WTC11 (cell line): ENCODE measurements at regions not wholly inside any gene's neighbourhood (a gene's known extent, or its start where the extent isn't known, plus 50 kb on each side); places are given as distances from the start of the nearest gene placed in this dataset.

Source experiments
- ATAC-seq: fragments of 200-7000 bp; cut with Tn5 transposase; 2 replicates; pipeline ENCODE4 v1.10.0; 2021; ENCODE audit warnings: mild to moderate bottlenecking, moderate library complexity
- CTCF ChIA-PET: fragments of 300-600 bp; sonication (Branson Sonifier 250); formaldehyde crosslinking; loops from one replicate; lab custom pipeline; 2021; ENCODE audit warnings: antibody characterized with exemption; lab: Charles Lee
- POLR2A ChIA-PET: fragments of 350-600 bp; sonication (Branson Sonifier 250); formaldehyde crosslinking; loops from one replicate; lab custom pipeline; 2021; ENCODE audit warnings: antibody characterized with exemption; lab: Charles Lee
- DNase-seq: peaks from one replicate; pipeline ENCODE4 v3.0.0; 2021; ENCODE audit warnings: low spot score
- H3K27ac Mint-ChIP-seq: 2 replicates; pipeline ENCODE4 v1.8.0; 2021; ENCODE audit warnings: mixed read lengths
- H3K27me3 Mint-ChIP-seq: 2 replicates; pipeline ENCODE4 v1.8.0; 2021; ENCODE audit warnings: low read depth, mild to moderate bottlenecking, moderate library complexity, mixed read lengths
- H3K36me3 Mint-ChIP-seq: 2 replicates; pipeline ENCODE4 v1.8.0; 2021; ENCODE audit warnings: mixed read lengths
- H3K4me1 Mint-ChIP-seq: 2 replicates; pipeline ENCODE4 v1.8.0; 2022; ENCODE audit warnings: mixed read lengths
- H3K4me3 Mint-ChIP-seq: 2 replicates; pipeline ENCODE4 v1.8.0; 2021; ENCODE audit warnings: mild to moderate bottlenecking, moderate library complexity, mixed read lengths
- H3K9me3 Mint-ChIP-seq: 2 replicates; pipeline ENCODE4 v1.8.0; 2021; ENCODE audit warnings: mixed read lengths
- ARID4B ChIP-seq: sonication (generic); formaldehyde crosslinking; IDR thresholded peaks from 2 replicates; pipeline ENCODE4 v1.8.0; 2023; ENCODE audit warnings: missing genetic modification reagents, mild to moderate bottlenecking, borderline replicate concordance
- CBFB ChIP-seq: sonication (generic); formaldehyde crosslinking; IDR thresholded peaks from 2 replicates; pipeline ENCODE4 v1.8.1; 2022; ENCODE audit warnings: mild to moderate bottlenecking, low read depth, missing genetic modification reagents
- CREB1 ChIP-seq: sonication (generic); formaldehyde crosslinking; IDR thresholded peaks from 2 replicates; pipeline ENCODE4 v1.8.0; 2023; ENCODE audit warnings: mild to moderate bottlenecking, missing genetic modification reagents
- CTCF ChIP-seq: fragments of 200-600 bp; IDR thresholded peaks from 2 replicates; pipeline ENCODE4 v1.8.0; 2022; ENCODE audit warnings: antibody characterized with exemption
- E2F1 ChIP-seq: sonication (generic); formaldehyde crosslinking; IDR thresholded peaks from 2 replicates; pipeline ENCODE4 v1.8.0; 2022; ENCODE audit warnings: mild to moderate bottlenecking, missing genetic modification reagents
- JAZF1 ChIP-seq: fragments of 250-450 bp; sonication (Bioruptor Pico); IDR thresholded peaks from 2 replicates; pipeline ENCODE4 v1.9.0; 2021; ENCODE audit warnings: moderate library complexity, mild to moderate bottlenecking, inconsistent platforms
- JUN ChIP-seq: sonication (generic); formaldehyde crosslinking; IDR thresholded peaks from 2 replicates; pipeline ENCODE4 v1.8.0; 2023; ENCODE audit warnings: mild to moderate bottlenecking, missing genetic modification reagents
- MAX ChIP-seq: sonication (generic); formaldehyde crosslinking; IDR thresholded peaks from 2 replicates; pipeline ENCODE4 v1.8.0; 2022; ENCODE audit warnings: mild to moderate bottlenecking, missing genetic modification reagents
- MLX ChIP-seq: sonication (generic); formaldehyde crosslinking; IDR thresholded peaks from 2 replicates; pipeline ENCODE4 v1.8.1; 2023; ENCODE audit warnings: mild to moderate bottlenecking, missing genetic modification reagents, moderate library complexity
- NFATC4 ChIP-seq: fragments of 250-450 bp; sonication (Bioruptor Pico); IDR thresholded peaks from 2 replicates; pipeline ENCODE4 v1.9.0; 2021; ENCODE audit warnings: mild to moderate bottlenecking
- NR3C1 ChIP-seq: sonication (generic); formaldehyde crosslinking; conservative IDR thresholded peaks from 2 replicates; pipeline ENCODE4 v1.8.1; 2023; ENCODE audit warnings: low read depth, mild to moderate bottlenecking, missing genetic modification reagents
- SMAD3 ChIP-seq: sonication (generic); formaldehyde crosslinking; IDR thresholded peaks from 2 replicates; pipeline ENCODE4 v1.8.0; 2022; ENCODE audit warnings: missing genetic modification reagents, mild to moderate bottlenecking, borderline replicate concordance
- SMAD4 ChIP-seq: sonication (generic); formaldehyde crosslinking; IDR thresholded peaks from 2 replicates; pipeline ENCODE4 v1.8.0; 2022; ENCODE audit warnings: mild to moderate bottlenecking, missing genetic modification reagents
- TEAD4 ChIP-seq: sonication (generic); formaldehyde crosslinking; IDR thresholded peaks from 2 replicates; pipeline ENCODE4 v1.8.0; 2022; ENCODE audit warnings: mild to moderate bottlenecking, missing genetic modification reagents
- USF1 ChIP-seq: sonication (generic); formaldehyde crosslinking; IDR thresholded peaks from 2 replicates; pipeline ENCODE4 v1.8.0; 2022; ENCODE audit warnings: mild to moderate bottlenecking, missing genetic modification reagents
- ZNF416 ChIP-seq: fragments of 250-450 bp; sonication (Bioruptor Pico); IDR thresholded peaks from 2 replicates; pipeline ENCODE4 v1.9.0; 2021; ENCODE audit warnings: mild to moderate bottlenecking, inconsistent platforms
- ZNF425 ChIP-seq: fragments of 250-450 bp; sonication (Bioruptor Pico); conservative IDR thresholded peaks from 2 replicates; pipeline ENCODE4 v1.9.0; 2021; ENCODE audit warnings: mild to moderate bottlenecking

- Mint-ChIP-seq H3K9me3 (peaks cover 23% of the 10 kb centered on the region), H3K4me3 (no peak overlapping the region), H3K27ac (no peak overlapping the region), H3K36me3 (peaks cover 17% of the 10 kb centered on the region), H3K27me3 (no peaks in the 10 kb centered on the region), H3K4me1 (peaks cover 10% of the 10 kb centered on the region)
- POLR2A ChIA-PET: no interaction called here
- no peak for TF ChIP-seq MAX (CRISPR knock-in tag)
- TF ChIP-seq SMAD4 (CRISPR knock-in tag): no peak
- TF ChIP-seq CREB1 (CRISPR knock-in tag): no peak
- no peak for TF ChIP-seq E2F1
- no peak for TF ChIP-seq SMAD3 (CRISPR knock-in tag)
- no peak for TF ChIP-seq ZNF416 (CRISPR knock-in tag)
- no peak for TF ChIP-seq CTCF
- no peak for TF ChIP-seq TEAD4 (CRISPR knock-in tag)
- TF ChIP-seq ARID4B (CRISPR knock-in tag): no peak
- TF ChIP-seq JUN (CRISPR knock-in tag): no peak
- no peak for TF ChIP-seq NFATC4 (CRISPR knock-in tag)
- no peak for TF ChIP-seq MLX (CRISPR knock-in tag)
- no peak for TF ChIP-seq JAZF1
- TF ChIP-seq ZNF425: no peak
- no peak for TF ChIP-seq CBFB (CRISPR knock-in tag)
- no peak for TF ChIP-seq USF1 (CRISPR knock-in tag)
- TF ChIP-seq NR3C1 (CRISPR knock-in tag): no peak
- CTCF ChIA-PET: no interaction called here
- ATAC-seq (no peak), DNase-seq (no peak)
Measured at GRCh38 chr10:62529396-62529795, 155.2 kb downstream of the ZNF365 start.
